Endodermal cell (in vitro differentiated cells): ENCODE measurements at regions not wholly inside any gene's neighbourhood (a gene's known extent, or its start where the extent isn't known, plus 50 kb on each side); places are given as distances from the start of the nearest gene placed in this dataset.
A peak's percentile ranks its signal among the peaks of the same experiment; 100 is the strongest.

ENCODE experiments used
- DNase-seq: peaks from one replicate; pipeline ENCODE4 v3.0.0-alpha.2; 2017
- H3K27ac ChIP-seq: 2 replicates; pipeline ENCODE4 v1.5.1; 2013; ENCODE audit warnings: mild to moderate bottlenecking, low read depth, low read length, moderate library complexity
- H3K27me3 ChIP-seq: 2 replicates; pipeline ENCODE4 v1.6.1; 2013; ENCODE audit warnings: mild to moderate bottlenecking, low read length, moderate library complexity; ENCODE audit not compliant: insufficient read depth, control insufficient read depth, poor library complexity, severe bottlenecking
- H3K36me3 ChIP-seq: 2 replicates; pipeline ENCODE4 v1.7.0; 2013; ENCODE audit warnings: mild to moderate bottlenecking, low read length, moderate library complexity; ENCODE audit not compliant: control insufficient read depth, insufficient read depth
- H3K4me1 ChIP-seq: one replicate; pipeline ENCODE4 v1.7.0; 2013; ENCODE audit warnings: low read length; ENCODE audit not compliant: control insufficient read depth, insufficient read depth
- H3K4me3 ChIP-seq: 2 replicates; pipeline ENCODE4 v1.5.1; 2013; ENCODE audit warnings: mild to moderate bottlenecking, low read length, moderate library complexity
- H3K9ac ChIP-seq: 2 replicates; pipeline ENCODE4 v1.6.1; 2013; ENCODE audit warnings: mild to moderate bottlenecking, low read length, moderate library complexity; ENCODE audit not compliant: poor library complexity, severe bottlenecking; ENCODE audit errors: extremely low read depth
- H3K9me3 ChIP-seq: 2 replicates; pipeline ENCODE4 v1.6.1; 2013; ENCODE audit warnings: mild to moderate bottlenecking, low read length, moderate library complexity; ENCODE audit not compliant: control insufficient read depth
- H3K27ac Mint-ChIP-seq: 2 replicates; pipeline ENCODE4 v1.8.0; 2020; ENCODE audit warnings: mixed read lengths
- H3K27me3 Mint-ChIP-seq: 2 replicates; pipeline ENCODE4 v1.8.0; 2021; ENCODE audit warnings: mild to moderate bottlenecking, mixed read lengths; ENCODE audit not compliant: insufficient read depth
- H3K36me3 Mint-ChIP-seq: 2 replicates; pipeline ENCODE4 v1.8.0; 2020; ENCODE audit warnings: low read depth, mixed read lengths
- H3K4me1 Mint-ChIP-seq: 2 replicates; pipeline ENCODE4 v1.8.0; 2020; ENCODE audit warnings: mixed read lengths
- H3K4me3 Mint-ChIP-seq: 2 replicates; pipeline ENCODE4 v1.8.0; 2020; ENCODE audit warnings: mild to moderate bottlenecking, moderate library complexity, mixed read lengths
- H3K9me3 Mint-ChIP-seq: 2 replicates; pipeline ENCODE4 v1.8.0; 2020; ENCODE audit warnings: mild to moderate bottlenecking, mixed read lengths
- CTCF ChIP-seq: fragments of 200-600 bp; sonication (generic); conservative IDR thresholded peaks from 2 replicates; pipeline ENCODE4 v1.5.0; 2021; ENCODE audit warnings: antibody characterized with exemption, mild to moderate bottlenecking
- WGBS, 2 experiments: methylation state at CpG; one replicate each; pipeline versions ENCODE4 v1.1.5 to v1.1.7; 2013; ENCODE audit warnings: missing lambda C conversion rate in 2 of 2, mixed read lengths in 1 of 2; ENCODE audit not compliant: insufficient coverage in 1 of 2, insufficient read length in 1 of 2; 5-methylcytosine and 5-hydroxymethylcytosine counted together

- no peaks in the 10 kb centered on the region for H3K27me3 Mint-ChIP-seq
- H3K4me1 Mint-ChIP-seq = peaks cover 42% of the 10 kb centered on the region
- no peak overlapping the region for H3K27ac Mint-ChIP-seq
- 91 to 98% methylated on average over 8 of the region's 8 CpGs for WGBS, 2 experiments
- Histone ChIP-seq H3K36me3 (no peaks in the 10 kb centered on the region), H3K27ac (no peak overlapping the region), H3K9me3 (no peaks in the 10 kb centered on the region), H3K9ac (no peak overlapping the region), H3K27me3 (no peaks in the 10 kb centered on the region), H3K4me3 (no peak overlapping the region), H3K4me1 (peaks cover 11% of the 10 kb centered on the region)
- peaks cover 17% of the 10 kb centered on the region for H3K9me3 Mint-ChIP-seq
- no peak overlapping the region for H3K4me3 Mint-ChIP-seq
- DNase-seq = peak; percentile 54
- peaks cover 4% of the 10 kb centered on the region for H3K36me3 Mint-ChIP-seq
- no peak for TF ChIP-seq CTCF
Measured at GRCh38 chr5:142225141-142225540, 99.7 kb downstream of the SPRY4 start.

DNA sequence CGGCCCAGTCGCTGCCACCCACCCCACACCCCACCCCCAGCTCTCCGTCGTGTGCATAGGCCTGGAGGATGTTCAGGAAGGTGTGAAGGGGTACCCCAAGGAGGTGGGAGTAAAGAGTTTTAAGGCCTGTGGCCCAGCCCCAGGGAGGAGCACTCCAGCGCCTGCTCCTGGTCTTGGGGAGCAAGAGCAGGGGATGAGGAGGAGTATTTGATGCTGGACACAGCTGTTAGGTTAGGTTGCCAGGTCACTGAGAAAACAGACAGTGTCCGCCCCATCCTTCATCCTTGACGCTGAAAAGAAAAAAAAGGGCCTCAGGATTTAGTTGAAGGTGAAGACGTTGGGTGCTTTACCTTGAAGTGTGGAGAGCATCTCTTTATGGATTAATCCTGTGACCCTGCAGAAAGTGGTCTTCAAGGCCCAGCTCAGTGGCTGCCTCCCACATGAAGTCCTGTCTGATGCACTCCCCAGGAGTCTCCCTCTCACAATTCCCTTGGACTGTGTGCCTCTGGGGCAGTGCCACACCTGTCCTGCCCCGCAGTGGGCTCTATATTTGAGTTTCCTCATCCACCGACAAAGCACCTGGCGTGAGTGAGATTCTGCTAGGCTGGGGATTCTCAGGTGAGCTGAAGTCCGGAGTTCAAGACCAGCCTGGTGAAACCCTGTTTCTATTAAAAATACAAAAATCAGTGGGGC is 101.8 kb downstream of the SPRY4 start:
- 94% methylated on average over 6 to 12 of the region's 12 CpGs for WGBS, 2 experiments
- no peak for DNase-seq
- peaks cover 11% of the 10 kb centered on the region for H3K4me1 ChIP-seq
- no peak overlapping the region for H3K9ac ChIP-seq
- no peaks in the 10 kb centered on the region for H3K27me3 Mint-ChIP-seq
- TF ChIP-seq CTCF = peak; percentile 26
- peaks cover 6% of the 10 kb centered on the region for H3K9me3 Mint-ChIP-seq
- no peak overlapping the region for H3K4me3 Mint-ChIP-seq
- H3K36me3 ChIP-seq = no peaks in the 10 kb centered on the region
- peaks cover 42% of the 10 kb centered on the region for H3K4me1 Mint-ChIP-seq
- no peak overlapping the region for H3K27ac ChIP-seq
- no peaks in the 10 kb centered on the region for H3K27me3 ChIP-seq
- peaks cover 4% of the 10 kb centered on the region for H3K36me3 Mint-ChIP-seq
- H3K9me3 ChIP-seq = no peaks in the 10 kb centered on the region
- H3K4me3 ChIP-seq = no peak overlapping the region
- H3K27ac Mint-ChIP-seq = no peak overlapping the region

- Mint-ChIP-seq H3K27me3 (no peaks in the 10 kb centered on the region), H3K9me3 (peaks cover 3% of the 10 kb centered on the region), H3K36me3 (peaks cover 2% of the 10 kb centered on the region), H3K4me1 (peaks cover 42% of the 10 kb centered on the region), H3K27ac (no peak overlapping the region), H3K4me3 (no peak overlapping the region)
- WGBS, 2 experiments = 92 to 97% methylated on average over 10 to 13 of the region's 14 CpGs
- DNase-seq = peak; percentile 66
- H3K9me3 ChIP-seq = no peaks in the 10 kb centered on the region
- H3K27me3 ChIP-seq = no peaks in the 10 kb centered on the region
- no peak overlapping the region for H3K27ac ChIP-seq
- TF ChIP-seq CTCF = no peak
- H3K9ac ChIP-seq = no peak overlapping the region
- H3K36me3 ChIP-seq = no peaks in the 10 kb centered on the region
- H3K4me1 ChIP-seq = peaks cover 11% of the 10 kb centered on the region
- H3K4me3 ChIP-seq = no peak overlapping the region
Measured at GRCh38 chr5:142222225-142222865, 102.5 kb downstream of the SPRY4 start.
